Keratinocyte (primary cell): ENCODE measurements at regions not wholly inside any gene's neighbourhood (a gene's known extent, or its start where the extent isn't known, plus 50 kb on each side); places are given as distances from the start of the nearest gene placed in this dataset.

Source experiments
- DNase-seq: peaks from one replicate; pipeline ENCODE4 v3.0.0-alpha.2; 2011; ENCODE audit warnings: low read depth, missing footprints, low spot score
- FAIRE-seq: peaks from 2 replicates; lab custom pipeline; 2011; peaks lifted over from hg19 to GRCh38; lab: Jason Lieb, UNC
- H2AFZ ChIP-seq: 2 replicates; pipeline ENCODE4 v1.6.0; 2012; ENCODE audit warnings: low read length, control low read depth, inconsistent platforms; ENCODE audit not compliant: control insufficient read depth
- H3K27ac ChIP-seq: 2 replicates; pipeline ENCODE4 v1.5.1; 2011; ENCODE audit warnings: low read length; ENCODE audit not compliant: control insufficient read depth, insufficient read depth
- H3K27me3 ChIP-seq: 3 replicates; pipeline ENCODE4 v1.6.0; 2011; ENCODE audit warnings: low read length; ENCODE audit not compliant: control insufficient read depth, insufficient read depth; ENCODE audit errors: extremely low read depth
- H3K36me3 ChIP-seq, 2 experiments: 2 replicates in 1 of 2; 3 replicates in 1 of 2; pipeline ENCODE4 v1.5.1; 2011; ENCODE audit warnings: low read length in 2 of 2, mild to moderate bottlenecking in 1 of 2; ENCODE audit not compliant: control insufficient read depth in 2 of 2, insufficient read depth in 2 of 2; ENCODE audit errors: extremely low read depth in 1 of 2
- H3K4me1 ChIP-seq: 3 replicates; pipeline ENCODE4 v1.5.1; 2011; ENCODE audit warnings: low read length; ENCODE audit not compliant: control insufficient read depth, insufficient read depth; ENCODE audit errors: extremely low read depth
- H3K4me2 ChIP-seq: 3 replicates; pipeline ENCODE4 v1.6.0; 2011; ENCODE audit warnings: low read depth, low read length; ENCODE audit not compliant: control insufficient read depth, insufficient read depth; ENCODE audit errors: extremely low read depth
- H3K4me3 ChIP-seq, 3 experiments: fragments of 200-600 bp in 1 of 3; sonication (generic) in 1 of 3; 2 replicates in 2 of 3; 3 replicates in 1 of 3; pipeline ENCODE4 v1.5.1; 2011 to 2016; ENCODE audit warnings: low read length in 3 of 3, mild to moderate bottlenecking in 3 of 3, control low read depth in 2 of 3, inconsistent platforms in 1 of 3, low read depth in 1 of 3, mixed read lengths in 1 of 3, mixed run types in 1 of 3, moderate library complexity in 1 of 3; ENCODE audit not compliant: control insufficient read depth in 2 of 3, insufficient read depth in 2 of 3; ENCODE audit errors: extremely low read depth in 1 of 3
- H3K79me2 ChIP-seq: 2 replicates; pipeline ENCODE4 v1.6.0; 2012; ENCODE audit warnings: low read length; ENCODE audit not compliant: control insufficient read depth, insufficient read depth
- H3K9ac ChIP-seq: 3 replicates; pipeline ENCODE4 v1.6.0; 2011; ENCODE audit warnings: low read length; ENCODE audit not compliant: control insufficient read depth, insufficient read depth; ENCODE audit errors: extremely low read depth
- H3K9me1 ChIP-seq: 3 replicates; pipeline ENCODE4 v1.6.0; 2011; ENCODE audit warnings: low read length; ENCODE audit not compliant: control insufficient read depth, insufficient read depth; ENCODE audit errors: extremely low read depth
- H3K9me3 ChIP-seq: 2 replicates; pipeline ENCODE4 v1.5.1; 2012; ENCODE audit warnings: low read depth, low read length; ENCODE audit not compliant: control insufficient read depth
- H4K20me1 ChIP-seq: 3 replicates; pipeline ENCODE4 v1.6.0; 2011; ENCODE audit warnings: low read length; ENCODE audit not compliant: control insufficient read depth, insufficient read depth; ENCODE audit errors: extremely low read depth
- CTCF ChIP-seq, 3 experiments: IDR thresholded peaks in 1 of 3; conservative IDR thresholded peaks in 1 of 3; optimal IDR thresholded peaks in 1 of 3; 2 replicates in 2 of 3; 3 replicates in 1 of 3; pipeline versions ENCODE3 to v1.5.1; 2011; ENCODE audit warnings: low read length in 3 of 3, mild to moderate bottlenecking in 3 of 3, moderate library complexity in 2 of 3, control low read depth in 1 of 3, inconsistent platforms in 1 of 3; ENCODE audit not compliant: insufficient read depth in 2 of 3; ENCODE audit errors: extremely low read depth in 1 of 3
- EZH2 ChIP-seq: IDR thresholded peaks from one replicate; pipeline ENCODE4 v1.6.1; 2012; ENCODE audit warnings: inconsistent platforms, mild to moderate bottlenecking, low read length, moderate library complexity
- dilution Hi-C: fragments of 300-500 bp; cut with MboI; formaldehyde crosslinking; loops from one replicate; pipeline ENCODE4 v1.7.0; 2020; ENCODE audit warnings: low sequenced_read_pairs; ENCODE audit not compliant: extremely low pct_ligation_motif_present

GRCh38 chr14:97408937-97409815 lies 612.0 kb downstream of the VRK1 start:
- H3K36me3 ChIP-seq, result no peaks in the 10 kb centered on the region
- H2AFZ ChIP-seq, result no peak overlapping the region
- peaks cover 6% of the 10 kb centered on the region for H3K27me3 ChIP-seq
- dilution Hi-C loops, result no loop called here
- no peak overlapping the region for H3K27ac ChIP-seq
- DNase-seq (no peak), FAIRE-seq (no peak)
- no peak overlapping the region for H3K4me3 ChIP-seq
- no peaks in the 10 kb centered on the region for H4K20me1 ChIP-seq
- no peaks in the 10 kb centered on the region for H3K9me3 ChIP-seq
- H3K9me1 ChIP-seq, result no peaks in the 10 kb centered on the region
- no peak for TF ChIP-seq EZH2
- TF ChIP-seq CTCF (optimal IDR thresholded peaks at IDR 0.05 in 1 of 3, IDR thresholded peaks at IDR 0.05 in 1 of 3, conservative IDR thresholded peaks at IDR 0.05 in 1 of 3; ENCODE audit: extremely low read depth in 1 of 3, insufficient read depth in 2 of 3, low read length in 3 of 3), result no peak
- H3K4me1 ChIP-seq, result no peaks in the 10 kb centered on the region
- no peak overlapping the region for H3K9ac ChIP-seq
- no peaks in the 10 kb centered on the region for H3K79me2 ChIP-seq
- no peak overlapping the region for H3K4me2 ChIP-seq

GRCh38 chr14:97410667-97411620 lies 613.8 kb downstream of the VRK1 start:
- H3K36me3 ChIP-seq, result no peaks in the 10 kb centered on the region
- no peaks in the 10 kb centered on the region for H3K9me1 ChIP-seq
- H2AFZ ChIP-seq, result no peak overlapping the region
- no peaks in the 10 kb centered on the region for H3K4me1 ChIP-seq
- FAIRE-seq (no peak), DNase-seq (no peak)
- H3K4me3 ChIP-seq, result no peak overlapping the region
- peaks cover 6% of the 10 kb centered on the region for H3K27me3 ChIP-seq
- H4K20me1 ChIP-seq, result no peaks in the 10 kb centered on the region
- no peak overlapping the region for H3K9ac ChIP-seq
- dilution Hi-C loops, result no loop called here
- H3K79me2 ChIP-seq, result no peaks in the 10 kb centered on the region
- TF ChIP-seq EZH2 (no peak), CTCF (optimal IDR thresholded peaks at IDR 0.05 in 1 of 3, IDR thresholded peaks at IDR 0.05 in 1 of 3, conservative IDR thresholded peaks at IDR 0.05 in 1 of 3; ENCODE audit: extremely low read depth in 1 of 3, insufficient read depth in 2 of 3, low read length in 3 of 3) (no peak)
- H3K4me2 ChIP-seq, result no peak overlapping the region
- no peak overlapping the region for H3K27ac ChIP-seq
- H3K9me3 ChIP-seq, result no peaks in the 10 kb centered on the region
